Liver (tissue), 3 donors: ENCODE measurements at regions not wholly inside any gene's neighbourhood (a gene's known extent, or its start where the extent isn't known, plus 50 kb on each side); places are given as distances from the start of the nearest gene placed in this dataset.

Source experiments
- GABPA ChIP-seq, 2 donors: IDR thresholded peaks in 1 of 2; conservative IDR thresholded peaks in 1 of 2; 2 replicates each; pipeline ENCODE4 v1.6.1; 2016; ENCODE audit warnings: antibody characterized with exemption in 2 of 2, mild to moderate bottlenecking in 1 of 2, moderate library complexity in 1 of 2
- RXRA ChIP-seq, 2 donors: IDR thresholded peaks; 2 replicates each; pipeline ENCODE4 v1.6.1; 2017 to 2018; ENCODE audit warnings: antibody characterized with exemption in 2 of 2, mild to moderate bottlenecking in 1 of 2
- SP1 ChIP-seq: IDR thresholded peaks from 2 replicates; pipeline ENCODE4 v1.6.1; 2018; ENCODE audit warnings: antibody characterized with exemption, mild to moderate bottlenecking
- YY1 ChIP-seq: IDR thresholded peaks from 2 replicates; pipeline ENCODE4 v1.6.1; 2016; ENCODE audit warnings: antibody characterized with exemption, mild to moderate bottlenecking
- TF ChIP-seq, protein P1 (sequence below): fragments of 150-350 bp; IDR thresholded peaks from 2 replicates; pipeline ENCODE4 v1.5.1; 2017; ENCODE audit warnings: improper control_type of control experiment, low read depth, low read length; ENCODE audit not compliant: missing input control
- TF ChIP-seq, protein P2 (sequence below): IDR thresholded peaks from 2 replicates; pipeline ENCODE4 v1.6.1; 2016; ENCODE audit warnings: antibody characterized with exemption, mild to moderate bottlenecking
- TF ChIP-seq, protein P3 (sequence below): IDR thresholded peaks from 2 replicates; pipeline ENCODE4 v1.6.1; 2016; ENCODE audit warnings: antibody characterized with exemption
- donor health status: healthy.
- donor health status: healthy.

GRCh38 chr20:62537649-62538292 is 62.0 kb upstream of the GATA5 start:
- TF ChIP-seq, protein P1, sequence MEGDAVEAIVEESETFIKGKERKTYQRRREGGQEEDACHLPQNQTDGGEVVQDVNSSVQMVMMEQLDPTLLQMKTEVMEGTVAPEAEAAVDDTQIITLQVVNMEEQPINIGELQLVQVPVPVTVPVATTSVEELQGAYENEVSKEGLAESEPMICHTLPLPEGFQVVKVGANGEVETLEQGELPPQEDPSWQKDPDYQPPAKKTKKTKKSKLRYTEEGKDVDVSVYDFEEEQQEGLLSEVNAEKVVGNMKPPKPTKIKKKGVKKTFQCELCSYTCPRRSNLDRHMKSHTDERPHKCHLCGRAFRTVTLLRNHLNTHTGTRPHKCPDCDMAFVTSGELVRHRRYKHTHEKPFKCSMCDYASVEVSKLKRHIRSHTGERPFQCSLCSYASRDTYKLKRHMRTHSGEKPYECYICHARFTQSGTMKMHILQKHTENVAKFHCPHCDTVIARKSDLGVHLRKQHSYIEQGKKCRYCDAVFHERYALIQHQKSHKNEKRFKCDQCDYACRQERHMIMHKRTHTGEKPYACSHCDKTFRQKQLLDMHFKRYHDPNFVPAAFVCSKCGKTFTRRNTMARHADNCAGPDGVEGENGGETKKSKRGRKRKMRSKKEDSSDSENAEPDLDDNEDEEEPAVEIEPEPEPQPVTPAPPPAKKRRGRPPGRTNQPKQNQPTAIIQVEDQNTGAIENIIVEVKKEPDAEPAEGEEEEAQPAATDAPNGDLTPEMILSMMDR = no peak
- TF ChIP-seq SP1 (no peak), RXRA (IDR thresholded peaks at IDR 0.05) (no peak), YY1 (no peak), GABPA (IDR thresholded peaks at IDR 0.05 in 1 of 2, conservative IDR thresholded peaks at IDR 0.05 in 1 of 2) (no peak)
- TF ChIP-seq, protein P2, sequence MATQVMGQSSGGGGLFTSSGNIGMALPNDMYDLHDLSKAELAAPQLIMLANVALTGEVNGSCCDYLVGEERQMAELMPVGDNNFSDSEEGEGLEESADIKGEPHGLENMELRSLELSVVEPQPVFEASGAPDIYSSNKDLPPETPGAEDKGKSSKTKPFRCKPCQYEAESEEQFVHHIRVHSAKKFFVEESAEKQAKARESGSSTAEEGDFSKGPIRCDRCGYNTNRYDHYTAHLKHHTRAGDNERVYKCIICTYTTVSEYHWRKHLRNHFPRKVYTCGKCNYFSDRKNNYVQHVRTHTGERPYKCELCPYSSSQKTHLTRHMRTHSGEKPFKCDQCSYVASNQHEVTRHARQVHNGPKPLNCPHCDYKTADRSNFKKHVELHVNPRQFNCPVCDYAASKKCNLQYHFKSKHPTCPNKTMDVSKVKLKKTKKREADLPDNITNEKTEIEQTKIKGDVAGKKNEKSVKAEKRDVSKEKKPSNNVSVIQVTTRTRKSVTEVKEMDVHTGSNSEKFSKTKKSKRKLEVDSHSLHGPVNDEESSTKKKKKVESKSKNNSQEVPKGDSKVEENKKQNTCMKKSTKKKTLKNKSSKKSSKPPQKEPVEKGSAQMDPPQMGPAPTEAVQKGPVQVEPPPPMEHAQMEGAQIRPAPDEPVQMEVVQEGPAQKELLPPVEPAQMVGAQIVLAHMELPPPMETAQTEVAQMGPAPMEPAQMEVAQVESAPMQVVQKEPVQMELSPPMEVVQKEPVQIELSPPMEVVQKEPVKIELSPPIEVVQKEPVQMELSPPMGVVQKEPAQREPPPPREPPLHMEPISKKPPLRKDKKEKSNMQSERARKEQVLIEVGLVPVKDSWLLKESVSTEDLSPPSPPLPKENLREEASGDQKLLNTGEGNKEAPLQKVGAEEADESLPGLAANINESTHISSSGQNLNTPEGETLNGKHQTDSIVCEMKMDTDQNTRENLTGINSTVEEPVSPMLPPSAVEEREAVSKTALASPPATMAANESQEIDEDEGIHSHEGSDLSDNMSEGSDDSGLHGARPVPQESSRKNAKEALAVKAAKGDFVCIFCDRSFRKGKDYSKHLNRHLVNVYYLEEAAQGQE = no peak
- TF ChIP-seq, protein P3, sequence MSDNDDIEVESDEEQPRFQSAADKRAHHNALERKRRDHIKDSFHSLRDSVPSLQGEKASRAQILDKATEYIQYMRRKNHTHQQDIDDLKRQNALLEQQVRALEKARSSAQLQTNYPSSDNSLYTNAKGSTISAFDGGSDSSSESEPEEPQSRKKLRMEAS = no peak
